Fibroblast of skin of back (primary cell): ENCODE measurements at regions not wholly inside any gene's neighbourhood (a gene's known extent, or its start where the extent isn't known, plus 50 kb on each side); places are given as distances from the start of the nearest gene placed in this dataset.
"Not testable (repeated sequence)": the region's sequence is repeated elsewhere in the genome, so short reads cannot be mapped to it uniquely, and the experiment has no call there.

Experiments
- DNase-seq: peaks from one replicate; pipeline ENCODE4 v3.0.0-alpha.2; 2013

DNA sequence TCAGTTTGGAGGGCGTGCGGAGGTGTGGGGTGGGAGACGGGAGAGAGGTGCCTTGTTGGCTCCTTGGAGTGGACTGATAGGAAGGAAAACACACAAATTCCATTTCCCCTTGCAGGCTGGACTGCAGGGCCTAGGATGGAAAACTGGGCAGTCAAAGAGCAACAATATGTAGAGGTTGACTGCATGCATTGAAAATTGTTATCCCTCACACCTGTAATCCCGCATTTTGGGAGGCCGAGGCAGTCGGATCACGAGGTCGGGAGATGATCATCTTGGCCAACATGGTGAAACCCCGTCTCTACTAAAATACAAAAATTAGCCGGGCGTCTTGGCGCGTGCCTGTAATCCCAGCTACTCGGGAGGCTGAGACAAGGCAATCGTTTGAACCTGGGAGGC lies 128.2 kb downstream of the PPIAL4G start:
- no peak for DNase-seq

DNA sequence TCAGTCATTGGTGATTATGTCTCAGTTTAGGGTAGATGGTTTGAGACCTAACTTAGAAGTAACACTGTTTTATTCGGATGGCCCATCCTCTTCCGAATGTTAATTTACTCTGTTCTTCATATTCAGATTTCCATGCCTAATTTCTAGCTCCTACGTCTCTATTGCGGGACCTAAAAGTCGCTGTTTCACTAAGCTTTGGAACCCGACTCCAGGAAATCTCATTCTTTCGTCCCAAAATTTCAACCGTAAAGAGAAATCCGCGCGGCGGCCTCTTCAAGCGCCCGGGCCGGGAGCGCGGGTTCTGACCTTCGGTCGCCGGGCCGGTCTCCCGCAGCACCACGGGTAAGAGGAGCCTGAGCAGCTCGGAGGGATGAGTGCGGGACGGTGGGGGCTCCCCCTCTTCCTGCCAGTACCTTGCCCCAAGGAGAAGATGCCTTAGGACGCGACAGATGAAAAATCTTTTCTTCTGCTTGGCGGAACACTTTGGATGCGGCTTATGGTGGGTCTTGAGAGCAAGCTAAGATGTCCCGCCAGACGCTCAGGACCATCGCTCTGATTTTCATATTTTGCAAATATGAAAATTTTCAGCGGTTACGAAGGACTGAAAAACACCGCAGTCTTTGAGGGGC lies 128.7 kb downstream of the PPIAL4G start:
- DNase-seq: no peak

DNA sequence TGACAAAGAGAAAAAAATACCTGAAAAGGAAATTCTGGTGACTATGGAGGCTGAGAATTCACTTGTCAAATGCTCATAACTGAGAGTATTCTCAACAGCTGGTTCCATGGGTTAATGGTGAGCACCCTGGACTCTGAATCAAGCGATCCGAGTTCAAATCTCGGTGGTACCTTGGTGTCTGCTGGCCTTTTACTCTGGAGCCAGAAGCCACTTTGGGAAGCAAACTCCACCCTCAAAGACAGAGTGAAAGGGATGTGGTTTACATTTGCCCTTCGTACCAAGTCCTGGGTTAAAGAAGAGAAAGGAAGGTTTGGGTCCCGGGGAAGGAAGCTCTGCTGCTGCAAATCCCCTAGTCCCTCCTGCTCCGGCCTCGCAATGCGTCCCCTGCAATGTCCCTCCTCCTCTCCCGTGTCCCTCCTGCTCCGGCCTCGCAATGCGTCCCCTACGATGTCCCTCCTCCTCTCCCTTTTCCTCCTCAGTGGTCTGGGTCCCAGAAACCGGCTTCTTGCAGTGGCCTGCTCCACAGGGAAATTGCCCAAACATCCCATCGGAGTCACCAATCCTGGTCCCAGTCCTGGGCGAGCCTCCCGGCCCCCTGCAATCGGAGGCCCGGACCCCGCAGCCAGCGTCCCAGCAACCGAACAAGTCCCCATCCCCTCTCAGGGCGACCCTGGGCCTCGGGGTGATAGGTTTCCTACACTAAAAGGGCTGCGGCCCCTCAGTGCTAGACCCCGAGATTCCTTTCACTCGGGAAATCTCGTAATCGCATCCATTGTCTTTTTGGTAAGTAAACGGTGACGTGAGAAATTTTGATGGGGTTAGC lies 129.4 kb downstream of the PPIAL4G start:
- peak; percentile 71 for DNase-seq

DNA sequence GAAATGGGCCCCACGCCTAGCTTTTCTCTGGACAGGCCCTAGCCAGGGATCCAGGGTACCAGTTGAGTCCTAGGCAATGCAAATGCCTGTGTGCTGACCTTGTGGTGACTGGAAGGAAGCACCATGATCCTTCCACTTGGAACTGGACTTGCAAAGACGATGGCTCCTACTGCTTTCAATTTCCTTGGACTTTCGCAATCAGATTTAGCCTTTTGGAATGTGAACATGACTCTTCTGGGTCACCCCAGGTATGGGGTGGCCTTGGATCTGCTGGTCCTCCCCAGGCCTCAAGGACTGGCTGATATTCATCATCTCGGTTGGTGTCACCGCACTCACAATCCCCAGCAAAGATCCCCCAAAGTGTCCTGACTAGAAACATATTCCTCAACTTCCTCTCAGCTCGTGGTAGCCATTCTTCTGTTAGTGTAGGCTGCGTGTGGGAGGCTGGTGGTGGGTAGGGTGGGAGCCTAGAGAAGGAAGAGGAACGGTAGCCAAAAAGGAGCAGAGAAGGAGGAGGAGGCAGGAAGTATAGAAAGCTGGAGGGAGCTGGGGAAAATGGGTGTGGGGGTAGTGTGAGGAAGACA lies 130.5 kb downstream of the PPIAL4G start:
- DNase-seq: no peak

DNA sequence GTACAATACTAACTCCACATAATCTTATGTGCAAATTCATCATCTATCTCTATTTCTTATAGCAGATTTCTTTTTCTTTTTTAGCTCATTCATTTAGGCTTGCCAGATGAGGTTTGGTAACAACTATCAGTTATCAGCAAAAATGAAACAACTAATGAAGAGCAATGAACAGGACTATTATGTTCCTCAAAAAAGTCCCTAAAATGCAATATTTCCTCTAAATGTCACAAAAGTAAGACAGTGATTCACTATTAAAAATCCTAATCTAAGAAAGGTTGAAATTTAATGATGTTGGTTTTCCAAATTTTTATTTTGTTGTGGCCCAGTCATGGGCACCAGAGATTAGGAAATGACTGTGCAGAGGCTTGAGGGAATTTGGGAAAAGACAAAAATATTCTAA lies 135.3 kb downstream of the PPIAL4G start:
- no peak for DNase-seq

DNA sequence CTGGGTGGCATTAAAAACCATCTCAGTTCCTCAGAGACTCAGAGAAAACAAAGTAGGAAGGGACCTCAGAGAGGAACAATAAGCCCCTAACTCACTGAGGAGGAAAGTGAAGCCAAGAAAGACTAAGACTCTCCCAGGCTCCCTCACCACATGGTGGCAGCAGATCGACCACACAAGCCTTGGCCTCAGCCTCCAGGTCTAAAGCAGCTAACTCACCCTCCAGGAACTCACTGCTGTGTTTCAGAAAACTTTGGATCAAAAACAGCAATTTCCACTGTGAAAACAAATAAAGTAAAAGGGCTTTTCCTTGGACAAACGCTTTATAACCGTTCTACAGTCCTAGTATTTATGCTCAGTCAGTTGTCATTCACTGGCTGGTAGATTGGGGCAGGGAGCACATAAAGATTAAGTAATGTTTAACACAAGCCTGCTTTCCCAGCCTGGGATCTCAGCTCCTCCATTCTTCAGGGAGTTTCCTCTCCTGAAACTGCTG lies 137.4 kb downstream of the PPIAL4G start:
- peak; percentile 48 for DNase-seq

DNA sequence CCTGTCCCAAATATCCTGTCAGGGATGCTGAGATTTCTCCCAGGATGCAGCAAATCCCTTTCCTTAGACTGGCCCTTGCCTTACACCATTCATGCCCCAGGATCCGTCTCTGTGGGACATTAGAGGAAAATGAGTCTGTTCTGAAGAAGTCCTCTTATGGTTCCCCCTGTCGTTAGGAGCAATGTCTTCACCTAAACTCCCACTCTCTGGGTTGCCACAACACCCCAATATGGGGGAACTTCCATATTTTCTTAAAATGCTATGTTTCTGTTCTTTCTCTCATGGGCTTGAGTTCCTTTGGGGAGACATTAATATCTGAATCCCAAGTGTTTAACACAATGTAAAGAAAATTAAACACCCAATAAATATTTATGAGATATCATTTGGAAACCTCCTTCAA lies 138.5 kb downstream of the PPIAL4G start:
- not testable (repeated sequence) for DNase-seq

DNA sequence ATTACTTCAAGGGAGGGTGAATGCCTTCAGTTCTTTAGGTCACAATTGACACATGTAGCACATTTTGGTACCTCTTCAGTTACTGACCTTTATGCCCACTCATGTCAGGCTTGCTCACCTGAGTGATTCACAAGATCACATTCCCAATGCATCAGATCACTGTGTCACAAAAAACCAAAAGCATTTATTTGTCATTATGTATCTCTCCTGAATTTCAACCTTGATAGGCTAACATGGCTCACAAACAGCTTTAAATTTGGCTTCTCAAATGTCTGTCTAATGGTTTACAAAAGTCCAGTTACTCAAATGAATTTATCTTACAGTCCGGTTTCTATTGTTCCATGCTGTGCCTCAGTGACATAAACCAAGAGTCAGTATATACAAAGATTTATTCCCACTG lies 141.4 kb downstream of the PPIAL4G start:
- not testable (repeated sequence) for DNase-seq

DNA sequence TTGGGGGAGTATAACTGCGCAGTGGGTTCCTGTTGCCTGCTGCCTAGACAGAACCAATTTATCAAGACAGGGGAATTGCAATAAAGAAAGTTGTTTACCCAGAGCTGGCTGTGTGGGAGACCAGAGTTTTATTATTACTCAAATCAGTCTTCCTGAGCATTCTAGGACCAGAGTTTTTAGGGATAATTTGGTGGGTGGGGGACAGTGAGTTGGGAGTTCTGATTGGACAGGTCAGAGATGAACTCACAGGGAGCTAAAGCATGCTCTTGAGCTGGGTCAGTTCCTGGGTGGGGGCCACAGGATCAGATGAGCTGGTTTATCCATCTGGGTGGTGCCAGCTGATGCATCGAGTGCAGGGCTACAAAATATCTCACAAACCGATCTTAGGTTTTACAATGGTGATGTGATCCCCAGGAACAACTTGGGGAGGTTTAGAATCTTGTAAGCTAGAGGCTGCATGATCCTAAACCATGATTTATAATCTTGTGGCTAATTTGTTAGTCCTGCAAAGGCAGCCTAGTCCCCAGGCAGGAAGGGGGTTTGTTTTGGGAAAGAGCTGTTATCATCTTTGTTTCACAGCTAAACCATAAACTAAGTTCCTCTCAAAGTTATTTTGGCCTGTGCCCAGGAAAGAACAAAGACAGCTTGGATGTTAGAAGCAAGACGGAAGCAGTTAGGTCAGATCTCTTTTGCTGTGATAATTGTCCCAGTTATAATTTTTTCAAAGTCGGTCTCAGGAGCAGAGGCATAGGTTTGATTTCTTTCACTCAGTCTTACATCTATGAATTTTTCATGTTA lies 146.8 kb downstream of the PPIAL4G start:
- DNase-seq: not testable (repeated sequence)

DNA sequence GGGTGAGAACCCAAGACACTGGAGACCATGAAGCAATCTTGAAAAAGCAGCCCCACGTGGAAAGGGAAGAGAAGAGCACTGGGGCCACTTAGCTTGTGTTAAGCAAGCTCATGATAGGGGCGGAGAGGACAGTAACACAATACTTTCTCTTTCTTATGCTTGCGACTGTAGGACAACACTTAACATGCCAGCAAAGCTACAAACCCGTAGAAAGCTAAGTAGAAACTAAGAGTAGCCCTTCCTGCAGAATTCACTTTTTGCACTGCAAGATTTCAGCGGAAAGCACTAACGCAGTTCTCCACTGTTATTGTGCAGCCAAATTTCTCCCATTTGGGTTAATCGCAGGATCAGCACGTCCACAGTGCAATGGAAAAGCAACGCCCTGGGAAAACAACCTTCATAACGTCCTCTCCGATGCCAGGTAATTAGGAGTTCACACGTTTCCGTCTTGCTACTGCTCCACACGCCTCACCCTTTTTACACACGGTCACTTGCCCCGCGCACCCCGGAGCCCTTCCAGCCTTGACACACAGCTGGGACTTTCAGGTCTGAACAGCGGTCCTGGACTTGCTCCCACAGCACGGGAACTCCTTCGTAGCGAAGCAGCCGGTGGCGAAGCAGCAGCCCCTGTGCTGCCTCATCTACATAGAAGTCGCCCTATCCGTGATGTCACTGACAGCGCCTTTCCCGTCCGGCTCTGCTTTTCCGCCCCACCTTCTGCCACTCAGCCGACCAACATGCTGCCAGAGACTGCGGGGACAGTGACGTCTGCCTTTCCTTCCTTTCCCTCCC lies 148.6 kb downstream of the PPIAL4G start:
- peak; percentile 90 for DNase-seq

DNA sequence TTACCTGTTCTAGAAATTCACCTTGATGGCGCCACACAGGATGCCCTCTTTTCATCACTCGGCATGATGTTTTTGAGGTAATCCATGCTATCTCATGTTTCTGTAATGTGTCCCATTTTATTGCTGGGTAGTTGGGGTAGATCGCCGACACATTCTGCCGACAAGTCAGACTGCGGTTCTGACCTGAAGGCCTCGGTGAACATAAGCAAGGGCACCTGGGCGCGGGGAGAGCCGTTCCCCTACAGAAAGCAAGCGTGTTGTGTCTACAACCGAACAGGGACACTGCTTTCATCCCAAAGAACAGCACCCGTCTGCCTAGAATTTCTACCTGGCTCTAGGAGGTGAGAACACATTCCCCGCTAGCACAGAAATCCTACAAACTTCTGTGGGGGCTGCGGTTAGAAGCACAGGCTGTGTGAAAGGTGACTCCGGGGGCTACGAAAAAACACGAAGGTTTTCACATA lies 149.2 kb downstream of the PPIAL4G start:
- DNase-seq: no peak

DNA sequence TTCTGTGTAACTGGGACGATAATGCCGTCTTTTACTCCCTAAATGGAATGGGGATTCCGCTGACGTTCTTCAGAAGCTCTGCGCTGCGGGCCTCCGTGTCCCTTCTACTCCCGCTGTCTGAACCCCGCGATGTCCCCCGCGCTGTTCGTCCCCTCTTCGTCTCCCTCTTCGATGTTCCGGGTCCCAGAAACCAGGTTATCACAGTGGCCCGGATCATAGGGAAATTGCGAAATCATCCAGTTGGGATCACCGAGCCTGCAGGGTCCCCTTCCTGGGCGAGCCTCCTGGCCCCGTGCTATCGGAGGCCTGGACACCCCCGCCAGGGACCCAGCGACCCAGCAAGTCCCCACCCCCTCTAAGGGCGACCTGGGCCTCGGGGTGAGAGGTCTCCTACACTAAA lies 154.2 kb downstream of the PPIAL4G start:
- no peak for DNase-seq

DNA sequence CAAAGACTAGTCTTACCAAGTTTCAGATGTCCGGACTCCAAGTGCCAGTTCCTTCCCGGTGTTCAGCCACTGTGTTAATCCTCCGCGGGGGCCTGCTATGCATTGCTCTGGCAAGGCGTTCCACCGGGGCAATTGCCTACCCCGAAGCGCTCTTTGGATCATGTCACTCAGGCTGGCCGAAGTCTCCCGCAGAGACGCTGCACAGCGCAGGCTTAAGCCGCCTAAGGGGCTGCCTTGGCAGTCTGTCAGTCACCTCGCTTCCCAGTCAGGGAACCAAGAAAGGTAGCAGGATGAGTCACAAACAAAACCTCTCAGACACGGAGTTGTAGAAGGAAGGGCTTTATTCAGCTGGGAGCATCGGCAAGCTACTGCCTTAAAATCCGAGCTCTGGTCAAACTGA lies 158.1 kb downstream of the PPIAL4G start:
- not testable (repeated sequence) for DNase-seq

DNA sequence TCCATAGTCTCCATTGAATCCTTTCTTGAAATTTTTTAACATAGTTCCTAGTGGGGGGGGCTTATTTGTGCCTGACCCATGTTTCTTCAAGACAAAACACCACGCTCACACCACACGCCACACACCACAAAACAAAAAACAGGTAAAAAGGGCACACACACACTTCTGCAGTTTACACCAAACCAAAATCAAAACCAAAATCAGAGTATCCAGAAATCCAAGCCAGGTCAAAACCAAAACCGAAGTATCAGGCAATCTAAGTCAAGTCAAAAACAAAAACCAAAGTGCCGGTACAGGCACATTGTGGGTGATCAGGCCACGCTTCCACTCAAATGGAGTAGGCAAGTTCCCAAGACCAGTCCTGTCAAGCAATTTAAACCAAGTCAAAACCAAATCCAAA lies 158.6 kb downstream of the PPIAL4G start:
- not testable (repeated sequence) for DNase-seq

DNA sequence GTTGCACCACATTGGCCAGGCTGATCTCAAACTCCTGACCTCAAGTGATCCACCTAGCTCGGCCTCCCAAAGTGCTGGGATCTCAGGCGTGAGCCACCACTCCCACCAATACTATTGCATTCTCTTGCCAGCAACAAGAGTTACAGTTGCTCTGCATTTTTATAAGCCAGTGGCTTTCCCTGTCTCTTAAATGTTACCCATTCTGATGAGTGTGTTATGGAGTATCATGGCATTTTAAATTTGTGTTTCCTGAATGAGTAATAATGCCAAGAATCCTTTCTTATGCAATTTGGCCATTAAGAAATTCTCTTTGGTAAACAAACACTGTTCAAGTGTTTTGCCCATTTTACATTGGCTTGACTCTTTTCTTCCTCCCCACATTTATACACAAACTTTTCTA lies 163.0 kb downstream of the PPIAL4G start:
- DNase-seq: not testable (repeated sequence)

DNA sequence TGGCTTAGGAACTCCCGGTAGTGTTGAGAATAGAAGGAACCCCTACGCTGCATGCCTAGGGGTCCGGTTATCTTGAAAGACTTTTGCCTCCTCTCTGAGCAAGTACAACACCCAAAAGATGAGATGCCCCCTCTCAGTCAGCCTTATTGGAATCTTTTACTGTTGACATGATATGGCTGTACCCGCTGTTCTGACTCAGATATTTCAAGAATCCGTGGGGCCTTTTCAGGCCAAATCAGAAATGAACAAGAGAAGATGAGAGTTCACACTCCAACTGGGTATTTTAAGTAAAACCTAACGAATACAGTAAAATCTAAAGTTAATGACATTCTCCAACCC lies 164.2 kb downstream of the PPIAL4G start:
- DNase-seq: no peak

DNA sequence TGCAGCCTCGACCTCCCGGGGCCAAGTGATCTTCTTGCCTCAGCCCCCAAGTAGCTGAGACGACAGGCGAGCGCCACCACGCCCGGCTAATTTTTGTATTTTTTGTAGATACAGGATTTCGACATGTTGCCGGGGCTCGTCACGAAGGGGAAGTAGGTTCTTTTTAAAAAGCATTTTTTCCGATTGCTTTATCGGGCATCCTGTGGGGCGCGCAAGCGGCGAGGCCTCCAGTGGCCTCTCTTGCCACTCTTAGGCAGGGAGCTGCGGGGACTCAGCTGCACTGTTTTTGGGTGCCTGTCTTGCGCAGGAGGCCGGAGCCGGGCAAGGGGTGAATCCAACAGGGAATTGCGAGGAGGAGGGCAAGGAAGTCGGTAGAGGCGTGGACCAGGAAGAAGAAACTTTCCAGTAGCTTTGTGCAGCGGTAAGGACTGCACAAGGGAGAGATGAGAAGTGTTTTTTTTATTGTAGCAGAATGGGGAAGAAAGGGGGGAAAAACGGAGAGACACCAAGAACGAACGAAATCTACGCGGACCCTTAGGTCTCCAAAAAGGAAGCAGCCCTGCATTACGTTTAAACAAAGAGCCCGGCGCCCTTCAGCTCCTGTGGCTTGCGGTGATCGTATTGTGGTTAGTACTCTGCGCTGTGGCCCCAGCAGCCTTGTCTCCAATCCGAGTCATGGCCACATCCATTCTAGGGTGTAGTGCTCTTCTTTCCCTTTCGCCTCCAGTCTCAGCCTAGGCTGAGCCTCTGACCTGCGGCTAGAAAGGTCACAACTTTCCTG lies 164.8 kb downstream of the PPIAL4G start:
- DNase-seq: no peak

DNA sequence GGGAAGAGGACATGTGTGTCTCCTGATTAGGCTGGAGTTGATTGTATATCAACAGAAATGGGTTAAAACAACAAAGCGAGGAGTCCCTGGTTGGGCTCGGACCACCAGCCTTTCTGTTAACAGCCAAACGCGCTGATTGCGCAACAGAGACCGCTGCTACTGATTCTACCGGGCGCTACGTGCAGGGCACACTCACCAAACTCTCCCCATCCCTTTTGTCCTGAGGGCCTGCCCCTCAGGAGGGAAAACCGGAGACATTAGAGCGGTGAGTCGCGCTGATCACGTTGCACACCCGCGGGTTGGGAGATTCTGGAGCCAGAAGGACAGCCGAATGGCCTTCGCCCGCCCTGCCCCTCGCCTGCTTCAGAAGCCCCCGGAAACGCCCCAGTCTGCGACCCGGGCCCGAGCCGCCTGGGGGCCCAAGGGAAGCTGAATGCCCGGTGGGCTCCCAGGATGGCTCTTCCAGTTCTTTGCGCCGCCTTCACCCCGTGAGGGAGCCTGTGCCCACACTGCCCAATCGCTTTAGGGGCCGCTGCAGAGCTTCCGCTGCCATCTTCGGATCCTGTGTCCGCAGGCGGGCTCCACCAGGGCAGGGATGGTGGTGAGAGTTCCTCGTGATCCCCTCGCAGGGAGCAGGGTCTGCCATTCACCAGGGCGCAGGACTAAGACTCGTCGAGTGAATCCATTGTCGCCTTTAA lies 165.4 kb upstream of the NBPF11 start:
- no peak for DNase-seq

DNA sequence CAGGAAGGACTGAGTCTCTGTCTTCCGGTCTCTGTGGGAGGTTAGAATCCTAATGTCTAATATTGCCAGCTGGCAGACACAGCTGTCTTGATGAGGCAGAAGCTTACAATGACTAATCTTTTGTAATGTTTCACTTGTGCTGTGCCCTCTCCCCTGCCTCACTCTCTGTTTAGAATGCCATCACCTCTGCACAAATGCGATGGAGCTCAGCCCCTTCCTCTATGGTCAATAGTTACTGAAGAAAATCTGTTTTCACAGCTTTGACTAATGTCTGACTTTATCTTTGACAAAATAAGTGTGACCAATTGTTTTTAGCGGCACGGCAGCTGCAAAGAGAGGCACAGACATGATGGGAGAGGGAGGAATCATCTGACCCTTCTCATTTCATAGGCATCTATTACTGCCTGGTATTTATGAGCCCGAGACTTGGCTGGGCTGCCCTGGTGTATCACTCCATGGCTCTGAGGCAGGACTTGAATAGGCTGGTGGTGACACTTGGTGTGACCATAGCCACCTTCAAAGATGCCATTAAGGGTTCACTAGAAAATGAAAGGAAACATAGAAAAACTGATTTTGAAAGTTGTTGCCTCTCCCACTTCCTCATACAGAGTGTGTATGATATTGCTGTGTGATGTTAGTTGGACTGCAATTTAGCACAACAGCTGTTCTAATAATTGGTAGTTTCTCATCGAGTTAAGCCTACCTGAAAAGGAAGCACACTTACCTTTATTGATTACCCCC lies 163.2 kb upstream of the NBPF11 start:
- DNase-seq: peak; percentile 52

DNA sequence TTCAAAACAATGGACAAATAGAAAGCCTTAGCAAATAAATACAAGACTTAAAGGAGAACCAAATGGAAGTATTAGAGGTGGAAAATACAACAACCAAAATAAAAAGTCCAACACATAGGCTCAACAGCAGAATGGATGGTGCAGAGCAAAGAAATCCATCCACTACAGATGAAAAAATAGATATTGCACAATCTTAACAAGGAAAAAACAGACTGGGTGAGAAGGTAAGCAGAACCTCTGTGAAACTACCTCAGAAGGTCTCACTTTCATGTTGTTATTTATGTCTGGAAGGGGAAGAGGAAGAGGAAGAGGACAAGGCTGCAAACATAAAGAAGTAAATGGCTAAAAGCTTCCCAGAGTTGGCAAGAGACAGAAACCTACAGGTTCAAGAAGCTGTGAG lies 158.7 kb upstream of the NBPF11 start:
- DNase-seq: no peak
